WTC11 (cell line): ENCODE measurements at regions not wholly inside any gene's neighbourhood (a gene's known extent, or its start where the extent isn't known, plus 50 kb on each side); places are given as distances from the start of the nearest gene placed in this dataset.

Experiments
- ATAC-seq: fragments of 200-7000 bp; cut with Tn5 transposase; 2 replicates; pipeline ENCODE4 v1.10.0; 2021; ENCODE audit warnings: mild to moderate bottlenecking, moderate library complexity
- CTCF ChIA-PET: fragments of 300-600 bp; sonication (Branson Sonifier 250); formaldehyde crosslinking; loops from one replicate; lab custom pipeline; 2021; ENCODE audit warnings: antibody characterized with exemption; lab: Charles Lee
- POLR2A ChIA-PET: fragments of 350-600 bp; sonication (Branson Sonifier 250); formaldehyde crosslinking; loops from one replicate; lab custom pipeline; 2021; ENCODE audit warnings: antibody characterized with exemption; lab: Charles Lee
- DNase-seq: peaks from one replicate; pipeline ENCODE4 v3.0.0; 2021; ENCODE audit warnings: low spot score
- H3K27ac Mint-ChIP-seq: 2 replicates; pipeline ENCODE4 v1.8.0; 2021; ENCODE audit warnings: mixed read lengths
- H3K27me3 Mint-ChIP-seq: 2 replicates; pipeline ENCODE4 v1.8.0; 2021; ENCODE audit warnings: low read depth, mild to moderate bottlenecking, moderate library complexity, mixed read lengths
- H3K36me3 Mint-ChIP-seq: 2 replicates; pipeline ENCODE4 v1.8.0; 2021; ENCODE audit warnings: mixed read lengths
- H3K4me1 Mint-ChIP-seq: 2 replicates; pipeline ENCODE4 v1.8.0; 2022; ENCODE audit warnings: mixed read lengths
- H3K4me3 Mint-ChIP-seq: 2 replicates; pipeline ENCODE4 v1.8.0; 2021; ENCODE audit warnings: mild to moderate bottlenecking, moderate library complexity, mixed read lengths
- H3K9me3 Mint-ChIP-seq: 2 replicates; pipeline ENCODE4 v1.8.0; 2021; ENCODE audit warnings: mixed read lengths
- ARID4B ChIP-seq: sonication (generic); formaldehyde crosslinking; IDR thresholded peaks from 2 replicates; pipeline ENCODE4 v1.8.0; 2023; ENCODE audit warnings: missing genetic modification reagents, mild to moderate bottlenecking, borderline replicate concordance
- CDX4 ChIP-seq: fragments of 250-450 bp; sonication (Bioruptor Pico); IDR thresholded peaks from 2 replicates; pipeline ENCODE4 v1.9.0; 2021; ENCODE audit warnings: moderate library complexity, mild to moderate bottlenecking, inconsistent platforms, borderline replicate concordance
- CTCF ChIP-seq: fragments of 200-600 bp; IDR thresholded peaks from 2 replicates; pipeline ENCODE4 v1.8.0; 2022; ENCODE audit warnings: antibody characterized with exemption
- FOXP4 ChIP-seq: sonication (generic); formaldehyde crosslinking; IDR thresholded peaks from 2 replicates; pipeline ENCODE4 v1.8.0; 2022; ENCODE audit warnings: mild to moderate bottlenecking, missing genetic modification reagents
- HMGXB4 ChIP-seq: sonication (generic); formaldehyde crosslinking; IDR thresholded peaks from 2 replicates; pipeline ENCODE4 v1.8.1; 2023; ENCODE audit warnings: mild to moderate bottlenecking, moderate library complexity, missing genetic modification reagents
- IRF1 ChIP-seq: sonication (generic); formaldehyde crosslinking; IDR thresholded peaks from 2 replicates; pipeline ENCODE4 v1.8.0; 2023; ENCODE audit warnings: missing genetic modification reagents
- SMAD4 ChIP-seq: sonication (generic); formaldehyde crosslinking; IDR thresholded peaks from 2 replicates; pipeline ENCODE4 v1.8.0; 2022; ENCODE audit warnings: mild to moderate bottlenecking, missing genetic modification reagents
- ZBTB43 ChIP-seq: sonication (generic); formaldehyde crosslinking; IDR thresholded peaks from 2 replicates; pipeline ENCODE4 v1.8.1; 2023; ENCODE audit warnings: mild to moderate bottlenecking, missing genetic modification reagents
- ZMAT4 ChIP-seq: fragments of 250-450 bp; sonication (Bioruptor Pico); IDR thresholded peaks from 2 replicates; pipeline ENCODE4 v1.9.0; 2021; ENCODE audit warnings: mild to moderate bottlenecking
- ZNF281 ChIP-seq: sonication (generic); formaldehyde crosslinking; IDR thresholded peaks from 2 replicates; pipeline ENCODE4 v1.8.0; 2023; ENCODE audit warnings: mild to moderate bottlenecking, missing genetic modification reagents
- ZNF532 ChIP-seq: fragments of 250-450 bp; sonication (Bioruptor Pico); IDR thresholded peaks from 2 replicates; pipeline ENCODE4 v1.9.0; 2021; ENCODE audit warnings: mild to moderate bottlenecking, borderline replicate concordance
- ZSCAN18 ChIP-seq: fragments of 250-450 bp; sonication (Bioruptor Pico); IDR thresholded peaks from 2 replicates; pipeline ENCODE4 v2.1.2; 2022; ENCODE audit warnings: mild to moderate bottlenecking, moderate library complexity

- TF ChIP-seq ARID4B, result no peak
- TF ChIP-seq, all 79 proteins: peak for 0
Measured at GRCh38 chr2:122307763-122308162, 552.3 kb downstream of the TSN start (continued).

- Mint-ChIP-seq H3K36me3 (peaks cover 6% of the 10 kb centered on the region), H3K9me3 (peaks cover 27% of the 10 kb centered on the region), H3K4me3 (no peak overlapping the region), H3K4me1 (peaks cover 8% of the 10 kb centered on the region; the same call in 1 of the 2 replicates), H3K27ac (no peak overlapping the region), H3K27me3 (no peaks in the 10 kb centered on the region)
- ATAC-seq (no peak), DNase-seq (no peak)
- CTCF ChIA-PET, result no interaction called here
- POLR2A ChIA-PET, result no interaction called here
- TF ChIP-seq ZBTB43 (no peak), HMGXB4 (CRISPR knock-in tag) (no peak), IRF1 (CRISPR knock-in tag) (no peak), ZNF281 (CRISPR knock-in tag) (no peak), CTCF (no peak), ZMAT4 (CRISPR knock-in tag) (no peak), ZNF532 (CRISPR knock-in tag) (no peak), FOXP4 (CRISPR knock-in tag) (no peak), CDX4 (no peak), SMAD4 (no peak), ZSCAN18 (no peak)
Measured at GRCh38 chr2:122315306-122315705, 559.9 kb downstream of the TSN start.
